ENCODE measurements at regions not wholly inside any gene's neighbourhood (a gene's known extent, or its start where the extent isn't known, plus 50 kb on each side); places are given as distances from the start of the nearest gene placed in this dataset.

DNA sequence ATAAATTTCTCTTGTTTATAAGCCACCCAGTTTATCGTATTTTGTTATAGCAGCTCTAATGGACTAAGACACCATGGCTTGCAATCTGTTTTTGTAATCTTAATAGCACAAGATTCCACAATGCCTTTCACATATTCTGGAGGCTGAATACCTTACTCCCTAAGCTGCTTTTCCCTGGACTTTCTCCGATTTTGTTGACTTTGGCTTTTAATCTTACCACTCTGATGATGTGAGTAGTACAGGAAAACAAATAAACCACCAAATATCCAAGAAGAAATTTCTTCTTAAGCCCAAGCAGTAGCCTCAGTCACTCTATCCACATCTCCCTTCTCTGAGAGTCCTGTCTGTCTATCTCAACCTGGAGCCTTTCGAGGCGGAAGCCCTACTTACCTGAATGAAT lies 838.6 kb downstream of the LTN1 start:
- H3K9me3 ChIP-seq (ENCODE audit: insufficient read depth, low read length): no peaks in the 10 kb centered on the region
- H3K27ac ChIP-seq (ENCODE audit: low read depth, low read length): no peak overlapping the region
- no peak overlapping the region for H3K4me3 ChIP-seq (ENCODE audit: insufficient read depth, low read length, poor library complexity, severe bottlenecking)

DNA sequence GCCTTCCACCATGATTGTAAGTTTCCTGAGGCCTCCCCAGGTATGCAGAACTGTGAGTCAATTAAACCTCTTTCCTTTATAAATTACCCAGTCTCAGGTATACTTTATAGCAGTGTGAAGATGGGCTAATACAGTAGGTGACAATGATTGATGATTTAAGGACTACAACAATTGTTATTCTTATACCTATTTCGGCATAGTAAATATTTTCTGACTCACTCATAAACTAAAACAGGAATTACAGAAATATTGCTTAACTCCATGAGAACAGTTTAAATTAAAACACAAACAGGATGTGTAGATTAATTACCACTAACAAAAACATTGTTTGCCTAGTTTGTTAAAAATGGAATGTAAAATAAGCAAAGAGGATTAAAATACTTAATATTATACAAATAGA lies 839.9 kb downstream of the LTN1 start:
- H3K9ac ChIP-seq (ENCODE audit: low read length): no peak overlapping the region
- no peaks in the 10 kb centered on the region for H3K9me2 ChIP-seq (replicated peaks; ENCODE audit: insufficient read depth, low read length)
- no peak overlapping the region for H2AFZ ChIP-seq (ENCODE audit: low read depth, low read length, severe bottlenecking)
- no peaks in the 10 kb centered on the region for H4K20me1 ChIP-seq (ENCODE audit: low read depth, low read length)
- H3K4me2 ChIP-seq (ENCODE audit: low read depth, low read length, poor library complexity, severe bottlenecking): no peak overlapping the region
- no peaks in the 10 kb centered on the region for H3K9me3 ChIP-seq (ENCODE audit: insufficient read depth, low read length)
- no peak overlapping the region for H3K4me3 ChIP-seq (ENCODE audit: insufficient read depth, low read length, poor library complexity, severe bottlenecking)
- H3K36me3 ChIP-seq (ENCODE audit: low read length): no peaks in the 10 kb centered on the region
- no peak overlapping the region for H3K27ac ChIP-seq (ENCODE audit: low read depth, low read length)
- H3F3A ChIP-seq (ENCODE audit: insufficient read depth): no peaks in the 10 kb centered on the region
- H3K27me3 ChIP-seq (ENCODE audit: low read length): no peaks in the 10 kb centered on the region
- TF ChIP-seq EZH2phosphoT487 (conservative IDR thresholded peaks at IDR 0.05; ENCODE audit: low read length): no peak
- TF ChIP-seq, protein P1, sequence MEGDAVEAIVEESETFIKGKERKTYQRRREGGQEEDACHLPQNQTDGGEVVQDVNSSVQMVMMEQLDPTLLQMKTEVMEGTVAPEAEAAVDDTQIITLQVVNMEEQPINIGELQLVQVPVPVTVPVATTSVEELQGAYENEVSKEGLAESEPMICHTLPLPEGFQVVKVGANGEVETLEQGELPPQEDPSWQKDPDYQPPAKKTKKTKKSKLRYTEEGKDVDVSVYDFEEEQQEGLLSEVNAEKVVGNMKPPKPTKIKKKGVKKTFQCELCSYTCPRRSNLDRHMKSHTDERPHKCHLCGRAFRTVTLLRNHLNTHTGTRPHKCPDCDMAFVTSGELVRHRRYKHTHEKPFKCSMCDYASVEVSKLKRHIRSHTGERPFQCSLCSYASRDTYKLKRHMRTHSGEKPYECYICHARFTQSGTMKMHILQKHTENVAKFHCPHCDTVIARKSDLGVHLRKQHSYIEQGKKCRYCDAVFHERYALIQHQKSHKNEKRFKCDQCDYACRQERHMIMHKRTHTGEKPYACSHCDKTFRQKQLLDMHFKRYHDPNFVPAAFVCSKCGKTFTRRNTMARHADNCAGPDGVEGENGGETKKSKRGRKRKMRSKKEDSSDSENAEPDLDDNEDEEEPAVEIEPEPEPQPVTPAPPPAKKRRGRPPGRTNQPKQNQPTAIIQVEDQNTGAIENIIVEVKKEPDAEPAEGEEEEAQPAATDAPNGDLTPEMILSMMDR (IDR thresholded peaks at IDR 0.05; ENCODE audit: insufficient read depth, low read length, poor library complexity, severe bottlenecking): no peak
- H3K79me2 ChIP-seq (ENCODE audit: insufficient read depth, low read length): no peaks in the 10 kb centered on the region

More for the DNA sequence above, 838.6 kb downstream of the LTN1 start:
- no peak overlapping the region for H3K4me2 ChIP-seq (ENCODE audit: low read depth, low read length, poor library complexity, severe bottlenecking)
- H3K9me2 ChIP-seq (replicated peaks; ENCODE audit: insufficient read depth, low read length): no peaks in the 10 kb centered on the region
- H2AFZ ChIP-seq (ENCODE audit: low read depth, low read length, severe bottlenecking): no peak overlapping the region
- H3K27me3 ChIP-seq (ENCODE audit: low read length): no peaks in the 10 kb centered on the region
- no peaks in the 10 kb centered on the region for H3F3A ChIP-seq (ENCODE audit: insufficient read depth)
- TF ChIP-seq, protein P1 (IDR thresholded peaks at IDR 0.05; ENCODE audit: insufficient read depth, low read length, poor library complexity, severe bottlenecking): no peak
- TF ChIP-seq EZH2phosphoT487 (conservative IDR thresholded peaks at IDR 0.05; ENCODE audit: low read length): no peak
- no peaks in the 10 kb centered on the region for H3K36me3 ChIP-seq (ENCODE audit: low read length)
- H3K79me2 ChIP-seq (ENCODE audit: insufficient read depth, low read length): no peaks in the 10 kb centered on the region
- no peaks in the 10 kb centered on the region for H4K20me1 ChIP-seq (ENCODE audit: low read depth, low read length)
- no peak overlapping the region for H3K9ac ChIP-seq (ENCODE audit: low read length)

DNA sequence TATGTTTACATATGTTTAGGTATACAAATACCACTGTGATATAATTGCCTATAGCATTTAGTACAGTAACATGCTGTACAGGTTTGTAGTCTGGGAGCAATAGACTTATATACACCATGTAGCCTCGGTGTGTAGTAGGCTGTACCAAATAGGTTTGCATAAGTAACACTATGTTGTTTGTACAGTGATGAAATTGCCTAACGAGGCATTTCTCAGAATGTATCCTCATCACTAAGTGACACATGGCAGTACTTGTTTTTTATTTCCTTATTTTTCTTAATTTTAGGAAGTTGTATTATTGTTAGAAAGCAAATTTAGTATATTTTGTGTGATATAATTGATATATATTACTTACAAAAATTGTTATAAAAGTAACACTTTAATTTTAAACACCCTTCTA lies 840.9 kb downstream of the LTN1 start:
- Histone ChIP-seq H3K27me3 (ENCODE audit: low read length) (no peaks in the 10 kb centered on the region), H3K9ac (ENCODE audit: low read length) (no peak overlapping the region), H3K36me3 (ENCODE audit: low read length) (no peaks in the 10 kb centered on the region), H3K4me2 (ENCODE audit: low read depth, low read length, poor library complexity, severe bottlenecking) (no peak overlapping the region), H3K79me2 (ENCODE audit: insufficient read depth, low read length) (no peaks in the 10 kb centered on the region), H3F3A (ENCODE audit: insufficient read depth) (no peaks in the 10 kb centered on the region), H4K20me1 (ENCODE audit: low read depth, low read length) (no peaks in the 10 kb centered on the region), H3K27ac (ENCODE audit: low read depth, low read length) (no peak overlapping the region), H3K9me3 (ENCODE audit: insufficient read depth, low read length) (no peaks in the 10 kb centered on the region), H3K9me2 (replicated peaks; ENCODE audit: insufficient read depth, low read length) (no peaks in the 10 kb centered on the region), H2AFZ (ENCODE audit: low read depth, low read length, severe bottlenecking) (no peak overlapping the region), H3K4me3 (ENCODE audit: insufficient read depth, low read length, poor library complexity, severe bottlenecking) (no peak overlapping the region)
- TF ChIP-seq, protein P1 (IDR thresholded peaks at IDR 0.05; ENCODE audit: insufficient read depth, low read length, poor library complexity, severe bottlenecking): no peak
- TF ChIP-seq EZH2phosphoT487 (conservative IDR thresholded peaks at IDR 0.05; ENCODE audit: low read length): no peak
